ENCODE measurements at regions not wholly inside any gene's neighbourhood (a gene's known extent, or its start where the extent isn't known, plus 50 kb on each side); places are given as distances from the start of the nearest gene placed in this dataset.

DNA sequence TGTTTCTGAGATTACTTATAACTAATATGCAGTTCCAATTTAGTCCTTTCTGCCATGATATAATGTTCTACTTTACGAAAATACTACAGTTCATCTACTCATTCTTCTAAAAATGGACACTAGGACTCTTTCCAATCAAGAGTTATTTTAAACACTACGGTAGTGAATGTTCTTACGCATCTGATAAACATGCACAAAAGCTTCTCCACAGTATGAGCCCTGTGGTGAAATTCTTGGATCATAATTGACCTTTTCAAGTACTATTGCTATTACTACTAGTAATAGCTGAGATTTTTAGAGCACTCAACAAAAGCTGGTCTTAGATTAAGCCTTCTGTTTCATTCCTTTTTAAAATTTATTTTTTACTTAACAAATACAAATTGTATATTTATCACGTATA, 106.4 kb downstream of the CH25H start:
- TF ChIP-seq POLR2A (IDR thresholded peaks at IDR 0.05; ENCODE audit: low read length) (no peak), GATA1 (IDR thresholded peaks at IDR 0.05; ENCODE audit: low read depth, low read length) (no peak)

All from erythroblast (primary cell).